ENCODE measurements at regions not wholly inside any gene's neighbourhood (a gene's known extent, or its start where the extent isn't known, plus 50 kb on each side); places are given as distances from the start of the nearest gene placed in this dataset.

DNA sequence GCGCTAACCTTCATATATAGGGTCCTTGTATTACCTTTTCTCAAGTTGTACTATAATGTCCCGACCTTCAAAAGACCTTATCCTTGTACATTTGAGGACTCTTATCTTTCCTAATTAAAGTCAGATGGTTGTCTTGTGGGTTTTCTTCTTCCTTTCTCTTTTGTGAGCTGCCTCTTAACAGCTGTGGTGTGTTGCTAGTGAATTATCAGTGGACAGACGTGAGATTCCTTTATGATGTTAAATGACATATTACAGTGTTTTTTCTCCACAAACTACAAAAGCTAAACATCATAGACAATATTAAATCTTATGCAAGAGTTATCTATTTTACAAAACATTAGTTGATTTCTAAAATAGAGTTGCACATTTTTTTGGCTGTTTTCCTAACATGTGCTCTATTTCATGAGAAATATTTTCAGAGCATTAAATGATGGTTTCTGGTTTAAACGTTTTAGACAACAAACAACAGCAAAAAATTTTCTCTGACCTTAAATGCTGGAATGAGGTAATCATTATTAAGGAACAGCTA, 272.2 kb upstream of the NPVF start:
- Mint-ChIP-seq H3K27me3 (no peaks in the 10 kb centered on the region), H3K4me1 (peaks cover 8 to 12% (median 9%) of the 10 kb centered on the region in 3 donors)

DNA sequence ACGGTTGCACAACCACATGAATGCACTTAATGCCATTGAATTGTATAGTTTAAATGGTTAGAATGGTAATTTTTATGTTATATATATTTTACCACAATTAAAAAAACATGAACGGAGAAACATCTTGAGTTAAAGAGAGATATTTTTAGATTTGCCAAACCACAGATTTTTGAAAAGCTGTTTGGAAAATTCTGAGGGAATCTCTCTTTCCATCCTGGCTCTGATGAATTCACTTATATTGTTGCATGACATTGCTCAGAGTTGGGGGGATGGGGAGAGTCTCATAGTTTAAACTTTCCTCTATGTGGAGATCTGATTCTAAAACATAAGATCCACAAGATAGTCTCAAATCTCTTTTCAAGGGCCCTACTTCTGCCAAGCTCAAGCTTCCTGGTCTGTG, 275.0 kb upstream of the NPVF start:
- Mint-ChIP-seq H3K27me3 (peaks cover 4% of the 10 kb centered on the region), H3K36me3 (no peaks in the 10 kb centered on the region), H3K9me3 (no peaks in the 10 kb centered on the region), H3K4me3 (no peak overlapping the region), H3K4me1 (no peaks in the 10 kb centered on the region), H3K27ac (no peak overlapping the region)

More for the DNA sequence above, 272.2 kb upstream of the NPVF start:
- Mint-ChIP-seq H3K4me3 (no peak overlapping the region), H3K27ac (no peak overlapping the region), H3K36me3 (no peaks in the 10 kb centered on the region), H3K9me3 (no peaks in the 10 kb centered on the region)

DNA sequence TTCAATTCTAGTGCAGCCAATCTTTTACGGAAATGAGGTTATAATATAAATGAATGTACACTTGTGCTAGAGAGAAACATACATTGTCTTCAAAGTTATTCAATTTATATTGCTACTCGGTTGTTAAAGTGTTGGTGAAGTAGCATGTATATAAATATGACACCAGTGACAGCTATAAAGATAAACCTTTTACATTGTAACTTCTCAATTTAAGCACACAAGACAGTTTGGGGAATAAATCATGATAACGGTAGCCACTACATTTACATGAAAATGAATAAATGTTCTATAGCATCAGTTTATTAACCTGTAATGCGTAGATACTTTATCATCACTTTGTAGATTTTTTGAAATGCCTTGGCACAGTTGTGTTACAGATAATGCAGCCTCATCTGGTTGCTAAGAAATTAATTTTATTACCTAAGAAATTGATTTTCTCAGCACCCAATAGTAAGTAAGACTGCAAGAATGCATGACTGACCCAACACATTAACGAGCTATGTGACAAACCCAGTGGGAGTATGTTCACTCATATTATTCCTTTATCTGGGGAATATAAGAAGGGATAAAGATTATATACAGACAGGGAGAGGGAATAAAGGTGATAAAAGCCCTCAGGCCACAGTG, 283.9 kb upstream of the NPVF start:
- no peaks in the 10 kb centered on the region for H3K36me3 Mint-ChIP-seq
- H3K27me3 Mint-ChIP-seq: peaks cover 6% of the 10 kb centered on the region
- H3K4me1 Mint-ChIP-seq: no peaks in the 10 kb centered on the region
- H3K4me3 Mint-ChIP-seq: no peak overlapping the region
- peaks cover 0 to 5% (median 2%) of the 10 kb centered on the region in 3 donors for H3K9me3 Mint-ChIP-seq
- no peak overlapping the region for H3K27ac Mint-ChIP-seq

DNA sequence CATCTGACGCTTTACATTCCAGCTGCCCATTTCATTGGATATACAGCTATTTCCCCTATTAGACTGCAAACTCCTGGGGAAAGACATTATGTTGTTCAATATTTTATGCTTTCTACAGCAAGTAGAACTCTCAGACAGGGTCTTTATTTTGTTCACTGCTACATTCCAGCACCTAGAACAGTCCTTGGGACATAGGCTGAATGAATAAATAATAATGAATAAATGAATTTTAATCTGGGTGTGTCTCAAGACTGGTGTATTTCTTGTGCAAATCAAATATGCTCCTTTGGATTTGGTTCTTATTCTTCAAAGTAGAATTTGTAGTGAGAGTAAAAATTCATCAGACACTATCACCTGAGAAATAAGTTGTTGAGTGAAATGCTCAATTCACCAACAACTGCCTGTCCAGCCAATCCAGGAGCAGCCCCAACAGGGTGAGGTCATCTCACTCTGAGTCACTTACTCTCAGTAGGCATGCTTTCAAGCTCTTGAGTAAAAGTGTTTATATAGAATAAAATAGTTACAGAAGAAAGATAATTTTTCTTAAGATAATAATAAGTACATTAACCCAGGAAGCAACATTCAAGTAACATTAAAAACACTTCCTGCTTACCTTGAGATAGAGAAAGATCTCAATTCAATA, 287.5 kb upstream of the NPVF start:
- H3K9me3 Mint-ChIP-seq: peaks cover 0 to 3% (median 0%) of the 10 kb centered on the region in 3 donors

DNA sequence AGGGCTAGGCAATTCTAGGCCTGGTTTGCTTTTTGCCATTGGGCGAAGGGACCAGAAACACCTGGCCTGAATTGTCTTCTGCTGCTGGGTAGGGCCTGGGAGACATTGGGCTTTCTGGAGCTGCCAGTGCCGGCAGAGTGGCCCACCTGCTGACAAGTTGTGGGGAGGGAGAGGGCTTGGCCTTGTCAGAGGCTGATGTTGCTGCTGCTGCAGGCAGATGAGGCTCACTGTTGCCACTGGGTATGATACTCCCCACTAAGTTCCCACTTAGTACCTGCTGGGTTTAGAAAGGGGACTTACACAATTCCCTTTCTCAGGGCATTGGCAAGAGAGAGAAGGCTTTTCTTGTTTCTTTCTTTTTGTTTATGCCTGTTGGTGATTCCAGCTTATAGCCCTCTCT, 289.6 kb upstream of the NPVF start:
- no peak overlapping the region for H3K4me3 Mint-ChIP-seq
- H3K4me1 Mint-ChIP-seq: peaks cover 0 to 13% (median 5%) of the 10 kb centered on the region in 3 donors
- no peaks in the 10 kb centered on the region for H3K36me3 Mint-ChIP-seq
- peaks cover 0 to 3% (median 0%) of the 10 kb centered on the region in 3 donors for H3K9me3 Mint-ChIP-seq
- peaks cover 5% of the 10 kb centered on the region for H3K27me3 Mint-ChIP-seq
- no peak overlapping the region for H3K27ac Mint-ChIP-seq

More for the DNA sequence above, 287.5 kb upstream of the NPVF start:
- Mint-ChIP-seq H3K27ac (no peak overlapping the region), H3K4me1 (peaks cover 0 to 7% (median 5%) of the 10 kb centered on the region in 3 donors), H3K36me3 (no peaks in the 10 kb centered on the region), H3K27me3 (peaks cover 5% of the 10 kb centered on the region), H3K4me3 (no peak overlapping the region)

DNA sequence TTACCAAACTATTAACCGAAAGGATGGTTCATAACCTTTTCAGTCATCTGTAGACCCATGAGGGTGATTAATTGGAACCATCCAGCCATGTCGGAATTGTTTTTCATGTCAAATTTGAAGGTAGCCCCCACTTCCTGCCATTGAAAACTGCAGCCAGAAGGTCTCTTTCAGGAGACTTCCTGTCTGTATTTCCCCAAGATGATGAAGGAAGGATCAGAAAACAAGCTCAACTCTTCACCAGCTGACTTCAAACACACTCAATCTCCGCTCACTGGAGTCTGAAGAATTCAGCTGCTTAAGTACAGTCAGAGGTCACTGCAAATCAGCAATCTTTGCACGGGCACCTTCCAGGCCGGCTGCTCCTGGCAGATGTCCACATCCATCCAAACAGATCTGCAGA, 291.7 kb upstream of the NPVF start:
- Mint-ChIP-seq H3K27ac (no peak overlapping the region), H3K4me3 (no peak overlapping the region), H3K9me3 (peaks cover 0 to 3% (median 0%) of the 10 kb centered on the region in 3 donors), H3K27me3 (peaks cover 5% of the 10 kb centered on the region), H3K36me3 (no peaks in the 10 kb centered on the region), H3K4me1 (peaks cover 0 to 16% (median 6%) of the 10 kb centered on the region in 3 donors)

DNA sequence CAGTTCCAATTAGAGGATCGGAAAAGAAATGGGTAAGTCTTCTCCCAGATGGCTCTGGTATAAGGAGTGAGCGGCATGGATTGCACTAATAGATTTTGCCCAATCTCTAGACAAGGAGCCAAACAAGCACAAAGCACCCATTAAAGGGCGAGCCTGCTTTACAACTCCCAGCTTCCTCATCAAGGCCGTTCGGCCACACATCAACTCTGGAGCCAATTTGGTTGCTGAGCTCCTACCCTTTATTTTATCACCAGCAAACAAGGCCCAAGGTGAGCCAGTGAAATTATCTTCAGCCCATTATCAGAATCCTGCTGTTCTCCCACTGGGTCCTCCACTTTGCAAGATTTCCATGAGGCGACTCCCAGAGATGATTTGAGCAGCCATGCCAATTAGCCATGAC, 292.2 kb upstream of the NPVF start:
- Mint-ChIP-seq H3K27me3 (peaks cover 5% of the 10 kb centered on the region), H3K36me3 (no peaks in the 10 kb centered on the region), H3K9me3 (peaks cover 0 to 3% (median 0%) of the 10 kb centered on the region in 3 donors), H3K4me3 (no peak overlapping the region), H3K27ac (no peak overlapping the region), H3K4me1 (peaks cover 0 to 16% (median 6%) of the 10 kb centered on the region in 3 donors)

DNA sequence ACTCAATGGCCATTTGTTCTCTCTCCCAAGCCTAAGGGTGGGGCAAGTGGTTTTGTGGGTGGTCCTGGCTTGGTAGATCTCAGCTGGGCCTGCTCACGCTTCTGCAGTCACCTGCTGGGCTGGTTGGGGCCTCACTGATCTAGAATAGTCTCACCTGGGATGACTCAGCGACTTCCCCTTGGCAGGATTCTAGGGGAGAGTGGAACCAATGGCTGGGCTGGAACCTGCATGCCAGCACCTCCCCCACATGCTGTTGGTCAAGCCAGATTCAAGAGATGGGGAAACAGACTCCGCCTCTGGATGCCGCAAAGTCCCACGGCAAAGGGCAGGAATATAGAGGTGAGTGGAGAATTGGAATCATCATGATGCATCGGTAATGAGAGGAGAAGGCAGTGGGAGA, 292.9 kb upstream of the NPVF start:
- peaks cover 0 to 3% (median 2%) of the 10 kb centered on the region in 3 donors for H3K9me3 Mint-ChIP-seq
- no peak overlapping the region for H3K27ac Mint-ChIP-seq
- peaks cover 5% of the 10 kb centered on the region for H3K27me3 Mint-ChIP-seq
- H3K4me3 Mint-ChIP-seq: no peak overlapping the region
- peaks cover 0 to 16% (median 6%) of the 10 kb centered on the region in 3 donors for H3K4me1 Mint-ChIP-seq
- no peaks in the 10 kb centered on the region for H3K36me3 Mint-ChIP-seq

DNA sequence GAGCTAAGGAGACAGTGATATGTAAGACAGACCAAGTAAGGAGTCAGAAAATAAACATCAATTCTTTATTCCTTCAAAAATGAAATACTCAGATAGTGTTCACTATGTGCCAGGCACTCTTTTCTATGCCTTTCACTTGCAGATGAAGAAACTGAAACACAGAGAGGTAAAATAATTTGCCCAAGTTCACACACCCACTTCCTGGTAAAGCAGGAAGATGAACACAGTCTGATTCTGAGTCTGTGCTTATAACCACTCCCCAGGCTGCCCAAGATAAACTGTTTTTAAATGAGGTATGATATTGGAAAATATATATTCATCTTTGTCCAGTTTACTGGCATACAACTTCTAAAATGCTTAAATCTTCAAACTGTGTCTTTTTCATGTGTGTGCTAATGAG, 294.4 kb upstream of the NPVF start:
- H3K4me3 Mint-ChIP-seq: no peak overlapping the region
- peaks cover 0 to 3% (median 2%) of the 10 kb centered on the region in 3 donors for H3K9me3 Mint-ChIP-seq

DNA sequence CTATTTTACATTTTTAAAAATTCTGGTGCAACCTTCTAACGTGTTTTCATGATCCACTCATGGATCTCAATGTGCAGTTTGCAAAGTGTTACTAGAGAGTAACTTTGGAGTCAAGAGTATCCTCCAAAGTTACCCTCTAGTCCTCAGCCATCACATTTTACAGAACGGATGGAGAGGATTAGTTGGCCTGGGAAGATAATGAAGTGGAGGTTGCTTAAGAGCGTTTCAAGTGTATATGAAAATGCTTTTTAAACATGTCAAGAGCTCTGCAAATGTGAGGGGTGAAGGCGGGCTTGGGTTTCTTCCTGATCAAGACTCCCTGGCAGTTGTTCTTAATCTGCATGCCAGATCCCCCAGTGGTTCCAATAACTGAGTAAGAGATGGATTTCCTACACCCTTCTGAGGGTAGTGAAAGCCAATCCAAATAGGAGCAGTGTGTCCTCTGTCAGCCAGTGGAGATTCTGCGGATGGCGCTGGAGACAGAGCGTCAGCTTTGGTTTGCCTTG, 299.4 kb upstream of the NPVF start:
- Mint-ChIP-seq H3K27me3 (peaks cover 8% of the 10 kb centered on the region), H3K4me3 (no peak overlapping the region), H3K9me3 (peaks cover 0 to 2% (median 0%) of the 10 kb centered on the region in 3 donors), H3K36me3 (no peaks in the 10 kb centered on the region), H3K27ac (no peak overlapping the region), H3K4me1 (peaks cover 0 to 5% (median 1%) of the 10 kb centered on the region in 3 donors)

More for the DNA sequence above, 294.4 kb upstream of the NPVF start:
- Mint-ChIP-seq H3K4me1 (peaks cover 0 to 16% (median 6%) of the 10 kb centered on the region in 3 donors), H3K27me3 (peaks cover 5% of the 10 kb centered on the region), H3K27ac (no peak overlapping the region), H3K36me3 (no peaks in the 10 kb centered on the region)

DNA sequence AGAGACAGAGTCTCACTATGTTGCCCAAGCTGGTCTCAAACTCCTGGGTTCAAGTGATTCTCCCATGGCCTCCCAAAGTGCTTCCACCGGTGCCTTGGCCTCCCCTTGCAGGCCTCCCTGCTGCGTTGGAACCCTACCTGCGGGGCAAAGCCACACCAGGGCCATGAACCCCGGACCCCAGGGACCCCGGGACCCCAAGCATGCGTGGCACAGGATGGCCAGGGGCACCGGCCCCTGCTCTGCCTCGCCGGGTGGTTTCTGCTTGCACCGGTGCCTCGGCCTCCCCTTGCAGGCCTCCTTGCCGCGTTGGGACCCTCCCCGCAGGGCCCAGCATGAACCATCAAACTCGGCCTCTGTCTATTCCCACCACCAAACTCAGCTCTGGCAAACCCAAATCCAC, 301.0 kb upstream of the NPVF start:
- Mint-ChIP-seq H3K4me3 (no peak overlapping the region), H3K27ac (no peak overlapping the region), H3K4me1 (no peaks in the 10 kb centered on the region), H3K27me3 (peaks cover 8% of the 10 kb centered on the region), H3K36me3 (no peaks in the 10 kb centered on the region), H3K9me3 (peaks cover 0 to 2% (median 0%) of the 10 kb centered on the region in 3 donors)

DNA sequence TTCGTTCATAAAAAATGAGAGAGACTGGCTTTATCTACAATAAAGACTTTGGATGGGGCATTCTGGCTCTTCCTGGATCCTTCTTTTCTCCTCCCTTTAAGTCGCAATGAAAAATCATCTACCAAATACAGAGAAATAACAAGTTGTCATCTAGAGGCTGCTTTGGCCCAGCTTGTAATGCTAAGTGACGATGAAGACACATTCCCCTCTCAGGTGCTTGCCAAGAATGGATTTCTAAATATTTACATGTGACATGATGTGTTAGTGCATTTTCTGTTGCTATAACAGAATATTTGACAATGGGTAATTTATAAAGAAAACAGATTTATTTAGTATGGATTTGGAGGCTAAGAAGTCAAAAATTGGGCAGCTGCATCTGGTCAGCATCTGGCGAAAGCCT, 308.6 kb upstream of the NPVF start:
- H3K4me1 Mint-ChIP-seq: no peaks in the 10 kb centered on the region
- H3K27me3 Mint-ChIP-seq: peaks cover 7% of the 10 kb centered on the region
- peaks cover 0 to 2% (median 0%) of the 10 kb centered on the region in 3 donors for H3K9me3 Mint-ChIP-seq
- no peak overlapping the region for H3K4me3 Mint-ChIP-seq
- no peak overlapping the region for H3K27ac Mint-ChIP-seq
- no peaks in the 10 kb centered on the region for H3K36me3 Mint-ChIP-seq

DNA sequence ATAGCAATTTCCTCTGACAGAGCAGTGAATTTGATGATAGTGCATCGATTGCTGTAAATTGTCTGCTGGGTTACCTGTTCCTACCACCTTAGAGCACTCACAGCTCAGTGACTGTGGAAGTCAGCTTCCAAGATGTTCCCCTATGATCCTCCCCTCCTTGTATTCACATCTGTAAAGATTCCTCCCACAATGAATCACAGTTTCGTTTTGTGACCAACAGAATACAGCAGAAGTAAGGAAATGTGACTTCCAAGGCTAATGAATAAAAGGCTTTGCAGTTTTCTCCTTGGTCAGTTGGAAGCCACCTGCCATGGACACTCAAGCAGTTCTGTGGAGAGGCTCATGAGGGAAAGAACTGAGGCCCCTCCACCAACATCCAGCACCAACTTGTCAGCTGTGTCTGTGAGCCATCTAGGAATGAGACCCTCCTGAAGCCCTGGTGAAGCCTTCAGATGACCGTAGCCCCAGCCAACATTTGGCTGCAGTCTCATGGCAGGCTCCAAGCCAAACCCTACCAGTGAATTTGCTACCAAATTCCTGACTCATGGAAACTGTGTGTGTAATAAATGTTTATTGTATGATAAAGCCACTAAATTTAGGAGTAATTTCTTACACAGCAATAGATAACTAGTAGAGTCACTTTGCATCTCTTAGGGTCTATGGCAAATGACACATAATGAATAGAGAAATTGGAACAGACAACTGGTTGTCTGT, 309.5 kb upstream of the NPVF start:
- H3K36me3 Mint-ChIP-seq: no peaks in the 10 kb centered on the region
- peaks cover 7% of the 10 kb centered on the region for H3K27me3 Mint-ChIP-seq
- H3K4me3 Mint-ChIP-seq: no peak overlapping the region
- H3K27ac Mint-ChIP-seq: no peak overlapping the region
- no peaks in the 10 kb centered on the region for H3K4me1 Mint-ChIP-seq
- peaks cover 0 to 2% (median 0%) of the 10 kb centered on the region in 3 donors for H3K9me3 Mint-ChIP-seq

DNA sequence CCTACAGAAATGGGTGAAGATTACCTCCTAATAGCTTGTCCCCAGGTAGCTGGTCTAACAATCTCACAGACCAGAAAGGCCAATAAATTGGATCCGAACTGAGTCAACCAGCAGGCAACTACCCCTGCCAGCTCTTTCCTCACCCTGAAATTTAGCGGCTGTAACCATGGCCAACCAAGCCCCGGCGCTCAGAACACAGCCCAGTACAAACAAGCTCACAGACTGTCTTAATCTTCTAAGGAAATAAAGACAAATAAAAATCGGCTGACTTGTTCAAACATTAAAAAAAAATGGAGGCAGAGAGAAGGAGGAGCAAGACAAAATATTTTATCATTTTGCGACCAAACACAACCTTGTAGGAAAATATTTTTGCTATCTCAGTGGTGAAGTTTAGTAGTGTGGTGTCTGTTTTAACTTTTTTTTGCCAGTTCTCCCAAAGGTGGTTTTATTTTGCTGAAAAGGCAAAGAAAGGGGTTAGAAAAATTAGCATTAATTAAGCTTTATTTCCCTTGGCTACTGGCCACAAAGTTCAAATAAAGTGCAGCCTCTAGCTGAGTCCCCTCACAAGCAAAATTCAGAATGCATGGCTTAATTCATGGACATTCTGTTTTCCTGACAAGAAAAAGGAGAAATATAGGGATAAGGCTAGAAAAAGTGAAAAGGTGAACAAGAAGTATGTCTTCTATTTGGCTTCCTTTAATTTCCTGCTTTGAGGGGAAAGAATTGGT, 313.0 kb upstream of the NPVF start:
- H3K27me3 Mint-ChIP-seq: peaks cover 13% of the 10 kb centered on the region
- H3K36me3 Mint-ChIP-seq: no peaks in the 10 kb centered on the region
- H3K9me3 Mint-ChIP-seq: peaks cover 0 to 2% (median 0%) of the 10 kb centered on the region in 3 donors
- no peak overlapping the region for H3K27ac Mint-ChIP-seq
- no peaks in the 10 kb centered on the region for H3K4me1 Mint-ChIP-seq
- H3K4me3 Mint-ChIP-seq: no peak overlapping the region
